Dermis microvascular lymphatic vessel endothelial cell (primary cell): ENCODE measurements at regions not wholly inside any gene's neighbourhood (a gene's known extent, or its start where the extent isn't known, plus 50 kb on each side); places are given as distances from the start of the nearest gene placed in this dataset.

ENCODE experiments used
- DNase-seq, 2 donors: peaks; one replicate each; pipeline versions ENCODE4 v3.0.0 to v3.0.0-alpha.2; 2010; ENCODE audit warnings: low read depth in 2 of 2

GRCh38 chr2:5315512-5315911, 376.7 kb upstream of the SOX11 start:
- DNase-seq = no peak

- no peak for DNase-seq
Observed at GRCh38 chr2:5316001-5316490, 376.1 kb upstream of the SOX11 start.

GRCh38 chr2:5319493-5319892, 372.7 kb upstream of the SOX11 start:
- no peak for DNase-seq

GRCh38 chr2:5322396-5322795, 369.8 kb upstream of the SOX11 start:
- DNase-seq = no peak

- DNase-seq = no peak
Observed at GRCh38 chr2:5325523-5325922, 366.7 kb upstream of the SOX11 start.

- DNase-seq = no peak
Observed at GRCh38 chr2:5328826-5329225, 363.4 kb upstream of the SOX11 start.

GRCh38 chr2:5329763-5330162, 362.4 kb upstream of the SOX11 start:
- DNase-seq = no peak

- no peak for DNase-seq
Observed at GRCh38 chr2:5330961-5331360, 361.2 kb upstream of the SOX11 start.

- DNase-seq = no peak
Observed at GRCh38 chr2:5332925-5333324, 359.3 kb upstream of the SOX11 start.

GRCh38 chr2:5339473-5339872, 352.7 kb upstream of the SOX11 start:
- DNase-seq = no peak

GRCh38 chr2:5343785-5344335, 348.3 kb upstream of the SOX11 start:
- DNase-seq = no peak

GRCh38 chr2:5352286-5352685, 339.9 kb upstream of the SOX11 start:
- DNase-seq = no peak

- DNase-seq = no peak
Observed at GRCh38 chr2:5353565-5353964, 338.6 kb upstream of the SOX11 start.

- no peak for DNase-seq
Observed at GRCh38 chr2:5359397-5359796, 332.8 kb upstream of the SOX11 start.

- DNase-seq = no peak
Observed at GRCh38 chr2:5360081-5360480, 332.1 kb upstream of the SOX11 start.

GRCh38 chr2:5364361-5364760, 327.8 kb upstream of the SOX11 start:
- DNase-seq = no peak

- DNase-seq = peak in 1 of 2 donors; percentile 7
Observed at GRCh38 chr2:5365871-5366461, 326.2 kb upstream of the SOX11 start.

GRCh38 chr2:5367321-5367720, 324.9 kb upstream of the SOX11 start:
- DNase-seq = no peak

- no peak for DNase-seq
Observed at GRCh38 chr2:5368263-5368662, 323.9 kb upstream of the SOX11 start.

GRCh38 chr2:5369510-5369909, 322.7 kb upstream of the SOX11 start:
- no peak for DNase-seq

- no peak for DNase-seq
Observed at GRCh38 chr2:5370158-5370557, 322.0 kb upstream of the SOX11 start.

- DNase-seq = no peak
Observed at GRCh38 chr2:5372141-5372540, 320.0 kb upstream of the SOX11 start.

- no peak for DNase-seq
Observed at GRCh38 chr2:5373200-5373599, 319.0 kb upstream of the SOX11 start.

GRCh38 chr2:5374762-5375161, 317.4 kb upstream of the SOX11 start:
- DNase-seq = no peak
